HG03442 (cell line): ENCODE measurements at regions not wholly inside any gene's neighbourhood (a gene's known extent, or its start where the extent isn't known, plus 50 kb on each side); places are given as distances from the start of the nearest gene placed in this dataset.

Experiments
- ATAC-seq: cut with Tn5 transposase; IDR thresholded peaks from one replicate; pipeline ENCODE4 v1.9.1; 2021; ENCODE audit warnings: mild to moderate bottlenecking, moderate library complexity; ENCODE audit not compliant: unreplicated experiment

- ATAC-seq = no peak
Observed at GRCh38 chr20:4070323-4071177, 55.2 kb upstream of the RNF24 start.

- ATAC-seq = no peak
Observed at GRCh38 chr20:4069751-4070150, 54.4 kb upstream of the RNF24 start.

GRCh38 chr20:4068708-4069107 is 53.4 kb upstream of the RNF24 start:
- ATAC-seq = no peak

- ATAC-seq = no peak
Observed at GRCh38 chr20:4067600-4068261, 52.4 kb upstream of the RNF24 start.

GRCh38 chr20:4066551-4066950 is 51.2 kb upstream of the RNF24 start:
- no peak for ATAC-seq

- no peak for ATAC-seq
Observed at GRCh38 chr20:4065391-4065844, 50.1 kb upstream of the RNF24 start.
